ENCODE measurements at regions not wholly inside any gene's neighbourhood (a gene's known extent, or its start where the extent isn't known, plus 50 kb on each side); places are given as distances from the start of the nearest gene placed in this dataset.

GRCh38 chr13:83423381-83423780 lies 458.9 kb downstream of the SLITRK1 start:
- DNase-seq (ENCODE audit: low read depth, low spot score) (no peak), ATAC-seq (no peak), FAIRE-seq (no peak)
- Histone ChIP-seq H3K27me3 (replicated peaks in 1 of 2; ENCODE audit: control insufficient read depth in 2 of 2, insufficient read depth in 2 of 2, low read length in 1 of 2) (no peaks in the 10 kb centered on the region), H3K4me3 (no peak overlapping the region), H3K36me3 (ENCODE audit: control insufficient read depth in 2 of 2, insufficient read depth in 2 of 2, low read length in 1 of 2) (no peaks in the 10 kb centered on the region), H3K9me3 (replicated peaks; ENCODE audit: control insufficient read depth, insufficient read depth, low read length) (no peaks in the 10 kb centered on the region), H3K79me2 (ENCODE audit: control insufficient read depth, insufficient read depth, low read length) (no peaks in the 10 kb centered on the region), H4K20me1 (ENCODE audit: control insufficient read depth, insufficient read depth) (no peaks in the 10 kb centered on the region; the same call in 1 of the 2 replicates), H3K4me1 (ENCODE audit: control insufficient read depth, insufficient read depth, low read length) (no peaks in the 10 kb centered on the region), H3K27ac (ENCODE audit: control insufficient read depth, insufficient read depth) (no peak overlapping the region), H3K9ac (ENCODE audit: control insufficient read depth, insufficient read depth, low read length) (no peak overlapping the region), H2AFZ (ENCODE audit: control insufficient read depth, low read depth, low read length) (no peak overlapping the region), H3K4me2 (ENCODE audit: control insufficient read depth, insufficient read depth) (no peak overlapping the region)
- ChIA-PET CTCF (interaction anchor here (0.9 kb wide), 1 partner anchor 18 kb away, joined by 4 read pairs; no protein-coding TSS in a partner anchor), RAD21 (ENCODE audit: unreplicated experiment) (no interaction called here), POLR2A (no interaction called here), SMC1A (ENCODE audit: uncharacterized antibody, unreplicated experiment) (no interaction called here)
- in situ Hi-C loops (cut with MboI) = no loop called here
- no TSS peak for BruUV-seq (replicated peaks)
- intact Hi-C loops (cut with micrococcal nuclease; ENCODE audit: unreplicated experiment) = no loop called here
- 0% methylated on average over 2 of the region's 2 CpGs for WGBS (ENCODE audit: insufficient coverage, insufficient replicate concordance, low lambda C conversion rate, missing lambda C conversion rate)
- no peak for TF ChIP-seq ZBTB4 (CRISPR knock-in tag; IDR thresholded peaks at IDR 0.05)
- no peak for TF ChIP-seq NFIC (IDR thresholded peaks at IDR 0.05; ENCODE audit: low read depth, low read length)
- TF ChIP-seq HSF1 (IDR thresholded peaks at IDR 0.05; ENCODE audit: low read depth, low read length) = no peak
- TF ChIP-seq NR2C1 (IDR thresholded peaks at IDR 0.05) = no peak
- no peak for TF ChIP-seq ATF3 (IDR thresholded peaks at IDR 0.05; ENCODE audit: borderline replicate concordance, extremely low read depth, low read depth, low read length)
- TF ChIP-seq BCL3 (IDR thresholded peaks at IDR 0.05; ENCODE audit: borderline replicate concordance, insufficient read depth, low read depth, low read length, poor library complexity, severe bottlenecking) = no peak
- no peak for TF ChIP-seq ZNF384 (IDR thresholded peaks at IDR 0.05; ENCODE audit: borderline replicate concordance, low read depth, low read length)
- no peak for TF ChIP-seq IKZF2 (IDR thresholded peaks at IDR 0.05)
- TF ChIP-seq IRF4 (IDR thresholded peaks at IDR 0.05; ENCODE audit: low read depth, low read length) = no peak
- TF ChIP-seq PKNOX1 (IDR thresholded peaks at IDR 0.05) = no peak
- TF ChIP-seq SP1 (IDR thresholded peaks at IDR 0.05; ENCODE audit: low read depth, low read length) = no peak
- TF ChIP-seq RFX5 (IDR thresholded peaks at IDR 0.05; ENCODE audit: low read depth, low read length) = no peak
- no peak for TF ChIP-seq CEBPB (IDR thresholded peaks at IDR 0.05; ENCODE audit: borderline replicate concordance in 1 of 2, low read depth in 2 of 2, low read length in 2 of 2)
- TF ChIP-seq EP300 (IDR thresholded peaks at IDR 0.05; ENCODE audit: borderline replicate concordance in 1 of 2, control insufficient read depth in 1 of 2, low read depth in 2 of 2, low read length in 2 of 2) = no peak
- no peak for TF ChIP-seq EED (IDR thresholded peaks at IDR 0.05; ENCODE audit: low read depth)
- TF ChIP-seq HCFC1 (IDR thresholded peaks at IDR 0.05; ENCODE audit: low read length) = no peak
- TF ChIP-seq GABPA (IDR thresholded peaks at IDR 0.05; ENCODE audit: low read depth) = no peak

Measured in GM12878 (cell line).